ENCODE measurements at regions not wholly inside any gene's neighbourhood (a gene's known extent, or its start where the extent isn't known, plus 50 kb on each side); places are given as distances from the start of the nearest gene placed in this dataset.

GRCh38 chr6:115411756-115412155 lies 648.9 kb downstream of the FRK start:
- no peak overlapping the region for H3K4me3 ChIP-seq (ENCODE audit: low read length)
- no peak for DNase-seq (ENCODE audit: low read depth)
- no peak for TF ChIP-seq CTCF (conservative IDR thresholded peaks at IDR 0.05; ENCODE audit: low read length)

- no peak for TF ChIP-seq CTCF (conservative IDR thresholded peaks at IDR 0.05; ENCODE audit: low read length)
- no peak overlapping the region for H3K4me3 ChIP-seq (ENCODE audit: low read length)
- DNase-seq (ENCODE audit: low read depth): peak; percentile 11
These were observed 656.2 kb downstream of the FRK start for GRCh38 chr6:115404446-115404845.

GRCh38 chr6:115398607-115399006 lies 662.1 kb downstream of the FRK start:
- no peak for TF ChIP-seq CTCF (conservative IDR thresholded peaks at IDR 0.05; ENCODE audit: low read length)
- no peak for DNase-seq (ENCODE audit: low read depth)
- H3K4me3 ChIP-seq (ENCODE audit: low read length): no peak overlapping the region

- TF ChIP-seq CTCF (conservative IDR thresholded peaks at IDR 0.05; ENCODE audit: low read length): no peak
- no peak overlapping the region for H3K4me3 ChIP-seq (ENCODE audit: low read length)
- no peak for DNase-seq (ENCODE audit: low read depth)
These were observed 664.4 kb downstream of the FRK start for GRCh38 chr6:115396112-115396906.

- no peak for DNase-seq (ENCODE audit: low read depth)
- no peak overlapping the region for H3K4me3 ChIP-seq (ENCODE audit: low read length)
- TF ChIP-seq CTCF (conservative IDR thresholded peaks at IDR 0.05; ENCODE audit: low read length): no peak
These were observed 666.9 kb downstream of the FRK start for GRCh38 chr6:115393821-115394220.

GRCh38 chr6:115370202-115370601 lies 690.5 kb downstream of the FRK start:
- H3K4me3 ChIP-seq (ENCODE audit: low read length): no peak overlapping the region
- no peak for TF ChIP-seq CTCF (conservative IDR thresholded peaks at IDR 0.05; ENCODE audit: low read length)
- no peak for DNase-seq (ENCODE audit: low read depth)

GRCh38 chr6:115365783-115366182 lies 694.9 kb downstream of the FRK start:
- H3K4me3 ChIP-seq (ENCODE audit: low read length): no peak overlapping the region
- no peak for DNase-seq (ENCODE audit: low read depth)

More at GRCh38 chr6:115365783-115366182, 694.9 kb downstream of the FRK start:
- no peak for TF ChIP-seq CTCF (conservative IDR thresholded peaks at IDR 0.05; ENCODE audit: low read length)
